GM12875 (cell line): ENCODE measurements at regions not wholly inside any gene's neighbourhood (a gene's known extent, or its start where the extent isn't known, plus 50 kb on each side); places are given as distances from the start of the nearest gene placed in this dataset.
"Not testable (repeated sequence)": the region's sequence is repeated elsewhere in the genome, so short reads cannot be mapped to it uniquely, and the experiment has no call there.

ENCODE experiments used
- H3K4me3 ChIP-seq: one replicate; pipeline ENCODE4 v1.5.1; 2011; ENCODE audit warnings: low read depth, low read length, control low read depth
- CTCF ChIP-seq: IDR thresholded peaks from 2 replicates; pipeline ENCODE4 v1.5.1; 2011; ENCODE audit warnings: low read depth, mild to moderate bottlenecking, control low read depth, inconsistent platforms, low read length, moderate library complexity, borderline replicate concordance; ENCODE audit not compliant: insufficient read depth

- H3K4me3 ChIP-seq: no peak overlapping the region
- TF ChIP-seq CTCF: no peak
Measured at GRCh38 chr12:56872366-56872765, 61.8 kb downstream of the SDR9C7 start.

GRCh38 chr12:56867216-56867615, 67.0 kb downstream of the SDR9C7 start:
- no peak for TF ChIP-seq CTCF
- H3K4me3 ChIP-seq: no peak overlapping the region

GRCh38 chr12:56866493-56866892, 67.7 kb downstream of the SDR9C7 start:
- no peak overlapping the region for H3K4me3 ChIP-seq
- no peak for TF ChIP-seq CTCF

- H3K4me3 ChIP-seq: no peak overlapping the region
- TF ChIP-seq CTCF: no peak
Measured at GRCh38 chr12:56864318-56864717, 69.9 kb downstream of the SDR9C7 start.

GRCh38 chr12:56863789-56864188, 70.4 kb downstream of the SDR9C7 start:
- H3K4me3 ChIP-seq: no peak overlapping the region
- TF ChIP-seq CTCF: no peak

- H3K4me3 ChIP-seq: no peak overlapping the region
- TF ChIP-seq CTCF: no peak
Measured at GRCh38 chr12:56862264-56862663, 71.9 kb downstream of the SDR9C7 start.

- not testable (repeated sequence) for H3K4me3 ChIP-seq
Measured at GRCh38 chr12:56853392-56853978, 80.7 kb downstream of the SDR9C7 start.

GRCh38 chr12:56851462-56851861, 82.7 kb downstream of the SDR9C7 start:
- H3K4me3 ChIP-seq: no peak overlapping the region
- TF ChIP-seq CTCF: no peak
